ENCODE measurements at regions not wholly inside any gene's neighbourhood (a gene's known extent, or its start where the extent isn't known, plus 50 kb on each side); places are given as distances from the start of the nearest gene placed in this dataset.
"Not testable (repeated sequence)": the region's sequence is repeated elsewhere in the genome, so short reads cannot be mapped to it uniquely, and the experiment has no call there.

DNA sequence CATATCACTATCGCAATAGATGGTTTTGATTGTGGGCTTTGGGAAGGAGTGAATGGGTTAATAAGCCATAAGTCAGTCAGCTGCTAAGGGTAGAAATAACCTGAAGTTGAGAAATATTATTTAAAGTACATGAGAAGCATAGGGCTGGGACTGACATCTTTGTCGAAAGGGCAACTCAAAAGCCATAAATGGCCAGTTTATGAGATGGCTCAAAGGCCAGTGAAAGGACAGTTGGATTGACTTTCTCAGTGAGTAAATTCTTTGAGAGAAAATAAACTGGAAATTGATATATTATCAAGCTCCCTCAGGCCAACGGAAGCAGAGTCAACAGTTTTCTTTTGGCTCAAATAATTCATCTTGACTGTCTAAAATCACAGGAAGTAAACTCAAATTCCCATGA, 419.8 kb downstream of the NSUN3 start:
- Mint-ChIP-seq H3K9me3 (peaks cover 17% of the 10 kb centered on the region), H3K4me1 (ENCODE audit: low read depth) (no peaks in the 10 kb centered on the region), H3K27ac (no peak overlapping the region)

DNA sequence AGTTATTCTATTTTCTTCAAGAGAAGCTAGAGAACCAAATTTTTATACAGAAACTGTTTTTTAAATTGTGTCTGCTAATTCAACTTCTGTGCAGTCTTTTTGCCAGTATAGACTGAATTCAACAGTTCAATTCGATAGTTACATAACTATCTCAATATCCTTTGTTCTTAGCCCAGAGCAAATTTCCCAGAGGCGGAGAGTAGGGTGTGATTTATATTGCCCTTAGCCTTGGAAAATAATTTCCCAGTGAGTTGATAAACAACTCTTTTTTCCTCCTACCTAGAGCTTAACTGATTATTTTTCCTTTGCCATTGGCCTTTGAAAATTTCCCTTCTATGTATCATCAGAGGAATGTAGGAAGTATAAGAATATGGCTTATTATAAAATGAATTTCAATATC, 420.5 kb downstream of the NSUN3 start:
- DNase-seq (ENCODE audit: low spot score) = no peak
- Mint-ChIP-seq H3K9me3 (peaks cover 17% of the 10 kb centered on the region), H3K4me1 (ENCODE audit: low read depth) (no peaks in the 10 kb centered on the region), H3K27me3 (ENCODE audit: low read depth) (no peaks in the 10 kb centered on the region), H3K27ac (no peak overlapping the region), H3K4me3 (no peak overlapping the region), H3K36me3 (ENCODE audit: low read depth) (no peaks in the 10 kb centered on the region)

More for the DNA sequence above, 419.8 kb downstream of the NSUN3 start:
- DNase-seq (ENCODE audit: low spot score) = no peak
- Mint-ChIP-seq H3K36me3 (ENCODE audit: low read depth) (no peaks in the 10 kb centered on the region), H3K27me3 (ENCODE audit: low read depth) (no peaks in the 10 kb centered on the region), H3K4me3 (no peak overlapping the region)

DNA sequence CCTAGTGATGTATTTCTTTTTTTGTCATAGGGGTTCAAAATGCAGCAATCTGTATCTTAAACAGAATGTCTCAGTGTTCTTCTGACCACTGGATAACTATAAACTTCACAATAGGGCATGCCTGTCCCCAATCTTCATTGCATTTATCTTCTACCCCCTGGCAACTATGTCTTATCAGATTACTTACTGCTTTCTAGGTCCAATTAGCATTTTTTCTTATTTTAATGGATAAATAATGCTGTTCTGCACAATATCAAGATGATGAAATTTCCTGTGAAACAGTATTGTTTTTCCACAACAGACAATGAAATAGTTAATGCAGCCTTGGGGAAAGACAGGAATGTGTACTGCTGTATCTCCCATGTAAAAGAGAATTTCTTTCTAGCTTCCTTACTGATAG, 432.1 kb downstream of the NSUN3 start:
- Mint-ChIP-seq H3K4me3 (no peak overlapping the region), H3K9me3 (peaks cover 8% of the 10 kb centered on the region), H3K36me3 (ENCODE audit: low read depth) (no peaks in the 10 kb centered on the region), H3K27ac (no peak overlapping the region), H3K27me3 (ENCODE audit: low read depth) (no peaks in the 10 kb centered on the region), H3K4me1 (ENCODE audit: low read depth) (no peaks in the 10 kb centered on the region)
- no peak for DNase-seq (ENCODE audit: low spot score)

DNA sequence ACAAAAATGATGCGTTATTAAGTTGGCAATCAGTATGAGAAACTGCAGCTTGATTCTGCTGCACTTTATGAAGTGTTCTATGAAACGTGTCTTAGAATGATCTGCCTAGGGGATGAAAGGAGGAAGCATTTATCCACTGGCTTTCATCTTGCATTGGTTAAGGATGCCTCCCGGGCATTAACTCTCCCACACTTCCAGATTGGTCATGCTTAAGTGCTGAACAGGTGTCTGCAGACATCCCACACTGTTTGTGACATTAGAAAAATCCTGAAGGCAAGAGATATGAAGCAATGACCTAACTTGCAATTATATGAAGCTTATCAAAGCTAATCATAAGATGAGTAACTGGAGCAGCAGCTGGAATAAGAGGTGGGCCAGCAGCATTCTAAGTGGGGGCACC, 437.3 kb downstream of the NSUN3 start:
- no peak for DNase-seq (ENCODE audit: low spot score)
- H3K9me3 Mint-ChIP-seq = peaks cover 15% of the 10 kb centered on the region
- H3K4me1 Mint-ChIP-seq (ENCODE audit: low read depth) = no peaks in the 10 kb centered on the region
- no peaks in the 10 kb centered on the region for H3K27me3 Mint-ChIP-seq (ENCODE audit: low read depth)
- no peak overlapping the region for H3K27ac Mint-ChIP-seq
- H3K36me3 Mint-ChIP-seq (ENCODE audit: low read depth) = no peaks in the 10 kb centered on the region
- no peak overlapping the region for H3K4me3 Mint-ChIP-seq

DNA sequence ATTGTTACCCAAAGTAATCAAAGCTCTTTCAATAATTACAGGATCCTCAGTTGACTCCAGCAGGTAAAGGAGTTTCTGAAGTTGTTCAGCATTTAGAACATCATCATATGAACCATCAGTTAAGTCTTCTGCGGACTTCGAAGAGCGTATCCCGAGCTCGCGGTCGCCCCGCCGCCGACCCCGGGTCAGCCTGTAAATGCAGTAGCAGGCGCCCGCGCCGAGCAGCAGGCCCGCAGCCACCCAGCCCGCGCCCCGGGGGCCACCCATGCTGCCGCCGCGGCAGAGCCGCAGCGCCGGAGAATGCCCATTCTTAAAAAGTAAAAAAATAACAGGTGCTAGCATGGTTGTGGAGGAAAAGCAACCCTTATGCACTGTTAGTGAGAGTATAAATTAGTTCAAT, 444.5 kb downstream of the NSUN3 start:
- not testable (repeated sequence) for H3K27ac Mint-ChIP-seq; H3K36me3 Mint-ChIP-seq (ENCODE audit: low read depth); H3K4me3 Mint-ChIP-seq; DNase-seq (ENCODE audit: low spot score); H3K4me1 Mint-ChIP-seq (ENCODE audit: low read depth); H3K27me3 Mint-ChIP-seq (ENCODE audit: low read depth)
- peaks cover 10% of the 10 kb centered on the region for H3K9me3 Mint-ChIP-seq

DNA sequence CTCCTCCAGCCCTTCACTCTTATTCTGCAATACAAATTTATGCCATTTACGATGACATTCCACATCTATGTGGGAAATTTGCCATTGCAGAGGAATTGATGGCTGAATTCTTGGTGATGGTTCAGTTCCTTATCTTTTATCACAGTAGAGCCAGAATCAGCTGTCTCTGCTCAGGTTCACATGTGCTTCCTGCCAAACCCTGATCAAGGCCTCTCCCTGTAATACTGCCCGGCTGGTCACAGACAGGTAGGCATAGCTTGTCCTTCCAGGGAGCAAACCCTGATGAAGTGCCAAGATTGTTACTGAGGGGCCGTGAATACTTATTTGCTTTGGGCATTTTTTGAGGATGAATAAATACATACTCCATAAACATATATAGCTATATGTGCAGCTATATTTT, 450.0 kb downstream of the NSUN3 start:
- no peaks in the 10 kb centered on the region for H3K9me3 Mint-ChIP-seq
- H3K27me3 Mint-ChIP-seq (ENCODE audit: low read depth) = no peaks in the 10 kb centered on the region
- no peak overlapping the region for H3K4me3 Mint-ChIP-seq
- H3K4me1 Mint-ChIP-seq (ENCODE audit: low read depth) = no peaks in the 10 kb centered on the region
- no peaks in the 10 kb centered on the region for H3K36me3 Mint-ChIP-seq (ENCODE audit: low read depth)
- no peak overlapping the region for H3K27ac Mint-ChIP-seq
- no peak for DNase-seq (ENCODE audit: low spot score)

DNA sequence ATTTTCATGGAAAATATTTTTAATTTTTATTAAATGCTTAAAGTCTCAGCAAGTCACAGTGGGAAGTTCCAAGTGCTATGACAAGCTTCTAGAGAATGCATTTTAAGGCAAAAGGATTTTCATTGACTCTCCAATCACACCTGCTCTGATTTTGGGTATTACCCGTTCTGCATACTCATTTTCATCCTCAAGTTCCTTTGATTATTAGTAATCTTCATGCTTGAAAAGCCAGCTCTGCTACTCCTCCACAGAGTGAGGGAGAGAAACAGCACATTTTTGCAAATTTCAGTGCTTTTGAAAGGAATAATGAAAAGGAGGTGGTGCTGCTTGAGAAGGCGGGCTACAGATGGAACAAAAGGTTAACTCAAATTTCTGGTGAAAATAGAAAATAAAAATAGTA, 450.7 kb downstream of the NSUN3 start:
- Mint-ChIP-seq H3K4me3 (no peak overlapping the region), H3K36me3 (ENCODE audit: low read depth) (no peaks in the 10 kb centered on the region), H3K27ac (no peak overlapping the region), H3K4me1 (ENCODE audit: low read depth) (no peaks in the 10 kb centered on the region), H3K27me3 (ENCODE audit: low read depth) (no peaks in the 10 kb centered on the region), H3K9me3 (no peaks in the 10 kb centered on the region)
- DNase-seq (ENCODE audit: low spot score) = no peak

DNA sequence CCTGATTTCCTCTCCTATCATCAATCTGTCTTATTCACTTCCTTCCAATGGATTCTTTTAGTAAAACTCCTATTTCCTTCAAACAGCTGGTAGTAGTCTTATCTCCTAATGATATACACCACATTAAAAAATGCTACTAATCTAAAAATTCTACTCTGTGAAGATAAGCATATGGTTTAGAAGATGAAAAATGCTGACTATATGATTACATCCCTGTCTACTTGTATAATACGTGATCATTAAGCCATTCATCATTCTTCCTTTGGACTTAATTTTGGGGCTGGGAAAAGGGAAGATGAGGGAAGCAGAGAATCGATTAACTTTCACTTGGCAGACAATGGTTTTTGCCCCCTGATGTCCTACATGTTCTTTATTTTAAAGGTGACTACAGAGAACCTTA, 453.1 kb downstream of the NSUN3 start:
- H3K27me3 Mint-ChIP-seq (ENCODE audit: low read depth) = no peaks in the 10 kb centered on the region
- no peaks in the 10 kb centered on the region for H3K9me3 Mint-ChIP-seq
- H3K4me3 Mint-ChIP-seq = no peak overlapping the region
- no peak for DNase-seq (ENCODE audit: low spot score)
- H3K27ac Mint-ChIP-seq = no peak overlapping the region
- no peaks in the 10 kb centered on the region for H3K4me1 Mint-ChIP-seq (ENCODE audit: low read depth)
- no peaks in the 10 kb centered on the region for H3K36me3 Mint-ChIP-seq (ENCODE audit: low read depth)

DNA sequence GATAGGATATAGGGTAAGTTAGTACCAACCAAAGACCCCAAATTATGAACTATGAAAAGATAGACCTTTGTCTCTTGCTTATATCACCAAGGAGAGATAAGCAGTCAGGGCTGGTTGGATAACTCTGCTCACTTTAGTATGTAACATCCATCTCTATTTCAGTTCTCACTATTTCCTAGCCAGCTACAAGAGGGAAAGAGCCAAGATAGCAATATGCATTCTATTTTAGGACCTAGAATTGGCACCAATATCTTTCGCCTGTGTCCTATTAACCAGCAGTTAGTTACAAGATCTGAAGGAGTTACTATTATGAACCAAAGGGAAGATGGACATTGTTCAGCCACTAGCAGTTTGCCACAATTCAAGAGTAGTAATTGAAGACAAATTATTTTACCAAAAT, 457.5 kb downstream of the NSUN3 start:
- Mint-ChIP-seq H3K27me3 (ENCODE audit: low read depth) (no peaks in the 10 kb centered on the region), H3K4me1 (ENCODE audit: low read depth) (no peaks in the 10 kb centered on the region), H3K27ac (no peak overlapping the region), H3K36me3 (ENCODE audit: low read depth) (no peaks in the 10 kb centered on the region), H3K9me3 (no peaks in the 10 kb centered on the region), H3K4me3 (no peak overlapping the region)
- DNase-seq (ENCODE audit: low spot score) = no peak

DNA sequence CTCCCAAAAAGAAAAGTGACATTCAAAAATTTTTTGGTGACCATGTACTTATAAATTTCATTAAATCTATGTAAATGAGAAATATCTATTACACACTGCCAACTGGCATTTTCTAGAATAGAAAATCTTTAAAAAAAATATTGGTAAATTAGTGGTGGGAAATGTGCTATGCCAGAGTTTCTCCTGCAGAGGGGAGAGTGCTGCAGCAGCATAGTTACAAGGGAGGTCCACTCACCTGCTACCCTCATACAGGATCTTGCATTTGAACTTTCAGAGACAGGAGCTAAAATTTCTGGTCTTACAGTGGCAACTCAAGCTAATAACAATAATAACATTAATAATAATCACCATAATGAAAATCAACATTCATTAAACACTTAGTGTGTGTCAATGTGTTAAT, 459.6 kb downstream of the NSUN3 start:
- no peaks in the 10 kb centered on the region for H3K27me3 Mint-ChIP-seq (ENCODE audit: low read depth)
- H3K27ac Mint-ChIP-seq = no peak overlapping the region
- DNase-seq (ENCODE audit: low spot score) = no peak
- no peaks in the 10 kb centered on the region for H3K9me3 Mint-ChIP-seq
- no peak overlapping the region for H3K4me3 Mint-ChIP-seq
- no peaks in the 10 kb centered on the region for H3K4me1 Mint-ChIP-seq (ENCODE audit: low read depth)
- H3K36me3 Mint-ChIP-seq (ENCODE audit: low read depth) = no peaks in the 10 kb centered on the region

DNA sequence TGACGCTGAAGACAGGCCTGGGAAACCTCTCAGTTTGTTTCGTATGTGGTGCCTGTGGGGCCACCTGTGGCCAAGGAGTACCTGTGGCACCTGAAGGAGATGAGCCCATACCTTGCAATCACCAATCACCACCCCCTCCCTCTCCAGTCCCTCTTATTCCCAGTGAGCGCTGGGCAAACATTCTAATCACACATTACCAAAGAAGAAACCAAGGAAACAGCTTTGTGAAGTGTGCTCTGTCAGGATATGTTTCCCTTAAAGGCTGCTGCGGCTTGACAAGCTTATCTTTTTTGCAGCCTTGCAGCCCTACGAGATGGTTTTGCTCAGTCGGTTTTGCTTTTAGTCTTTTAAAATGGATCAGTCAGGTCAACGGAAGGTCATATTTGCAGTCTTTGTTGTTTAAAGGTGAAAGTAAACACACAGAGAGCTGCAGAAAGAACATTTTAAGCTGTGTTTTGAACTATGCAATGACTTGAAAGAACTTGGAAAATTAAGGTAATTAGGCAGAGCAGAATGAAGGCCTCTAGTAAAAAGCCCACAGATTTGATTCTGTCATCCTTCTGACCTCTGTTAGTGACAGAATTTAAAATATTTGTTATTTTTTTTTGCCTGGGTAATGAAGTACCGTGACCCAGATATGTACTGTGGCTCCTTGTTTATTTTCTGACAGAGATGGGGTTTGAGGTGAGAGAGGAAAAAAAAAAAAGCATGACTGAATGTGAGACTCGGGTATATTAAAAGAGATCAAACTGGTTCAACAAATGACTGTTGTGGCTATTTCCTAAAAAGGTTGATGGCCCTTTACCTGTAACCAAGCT, 461.4 kb downstream of the NSUN3 start:
- Mint-ChIP-seq H3K9me3 (no peaks in the 10 kb centered on the region), H3K36me3 (ENCODE audit: low read depth) (no peaks in the 10 kb centered on the region), H3K4me1 (ENCODE audit: low read depth) (no peaks in the 10 kb centered on the region), H3K27ac (no peak overlapping the region), H3K4me3 (no peak overlapping the region), H3K27me3 (ENCODE audit: low read depth) (no peaks in the 10 kb centered on the region)
- DNase-seq (ENCODE audit: low spot score) = no peak

DNA sequence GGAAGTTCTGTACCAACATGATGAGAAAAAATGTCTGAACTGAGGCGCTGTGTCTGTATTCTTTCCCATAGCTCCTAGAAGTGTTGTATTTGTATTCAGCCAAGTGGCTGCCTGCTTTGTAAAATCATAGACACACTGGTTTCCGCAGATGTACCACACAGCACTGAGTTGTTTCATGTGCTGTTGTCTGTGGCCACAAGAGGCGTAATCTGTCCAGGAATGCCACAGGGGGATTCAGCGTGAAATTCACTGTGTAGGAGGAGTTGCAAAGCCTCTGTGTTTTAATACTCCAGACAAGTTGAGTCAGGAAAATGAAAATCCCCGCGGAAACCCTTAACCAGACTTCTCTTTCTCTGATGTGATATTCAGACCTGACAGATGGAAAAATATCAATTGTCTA, 462.2 kb downstream of the NSUN3 start:
- Mint-ChIP-seq H3K27me3 (ENCODE audit: low read depth) (no peaks in the 10 kb centered on the region), H3K4me3 (no peak overlapping the region), H3K27ac (no peak overlapping the region), H3K4me1 (ENCODE audit: low read depth) (no peaks in the 10 kb centered on the region), H3K36me3 (ENCODE audit: low read depth) (no peaks in the 10 kb centered on the region), H3K9me3 (no peaks in the 10 kb centered on the region)
- DNase-seq (ENCODE audit: low spot score) = no peak

DNA sequence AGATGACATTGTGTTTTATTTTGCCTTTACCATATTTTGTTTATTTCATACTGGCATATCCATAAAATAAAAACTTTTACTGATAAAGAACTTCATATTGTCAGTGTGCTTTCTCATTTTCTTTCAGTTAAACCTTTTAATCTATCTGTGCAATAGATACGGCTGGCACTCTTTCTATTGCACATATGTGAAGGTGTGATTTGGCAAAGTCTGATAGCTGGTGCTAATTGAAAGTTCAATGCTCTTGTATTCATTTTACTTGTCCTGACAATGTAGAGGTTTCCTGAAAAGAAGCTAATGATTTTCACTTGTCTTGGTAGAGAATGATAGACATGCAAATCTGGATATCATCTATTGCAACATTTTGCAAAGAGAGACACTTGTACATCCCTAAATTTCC, 467.0 kb downstream of the NSUN3 start:
- Mint-ChIP-seq H3K4me3 (no peak overlapping the region), H3K36me3 (ENCODE audit: low read depth) (no peaks in the 10 kb centered on the region), H3K9me3 (peaks cover 3% of the 10 kb centered on the region), H3K4me1 (ENCODE audit: low read depth) (no peaks in the 10 kb centered on the region), H3K27ac (no peak overlapping the region), H3K27me3 (ENCODE audit: low read depth) (no peaks in the 10 kb centered on the region)
- no peak for DNase-seq (ENCODE audit: low spot score)

DNA sequence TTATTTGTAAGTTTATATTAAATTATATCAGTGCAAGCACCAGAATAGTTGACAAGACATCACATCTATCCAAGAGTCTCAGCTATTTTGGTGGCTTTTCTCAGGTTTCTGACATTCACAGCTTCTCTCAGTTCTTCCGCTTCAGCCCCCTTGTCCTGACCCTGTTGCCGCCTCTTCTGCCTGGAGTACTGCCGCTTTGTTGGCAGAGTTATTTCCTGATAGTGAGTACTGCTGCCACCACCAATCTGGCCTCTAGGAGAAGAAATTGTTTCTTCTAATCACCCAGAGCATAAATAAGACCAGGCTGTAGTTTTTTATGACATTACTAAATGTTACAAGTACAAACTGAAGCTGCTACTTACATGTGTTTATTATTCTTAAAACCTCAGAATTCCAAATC, 470.1 kb downstream of the NSUN3 start:
- Mint-ChIP-seq H3K27ac (no peak overlapping the region), H3K4me3 (no peak overlapping the region), H3K9me3 (peaks cover 7% of the 10 kb centered on the region)

DNA sequence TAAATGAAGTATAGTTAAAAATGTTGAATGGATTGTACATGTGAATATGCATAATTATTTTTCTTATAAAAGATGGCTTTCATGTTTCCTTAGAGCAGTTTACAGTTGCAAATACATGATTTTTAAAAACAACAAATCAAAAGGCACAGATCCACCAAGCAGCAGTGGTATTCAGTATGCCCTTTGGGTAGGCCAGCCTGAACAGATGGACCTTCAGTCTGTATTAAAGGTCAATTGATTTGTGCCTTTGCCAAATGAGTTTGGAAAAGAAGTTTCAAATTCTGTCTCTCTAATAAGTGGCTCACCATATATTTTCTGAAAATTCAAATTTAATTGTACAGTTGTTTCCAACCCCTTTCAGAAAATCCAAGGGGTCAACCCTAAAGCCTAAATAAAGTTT, 477.1 kb downstream of the NSUN3 start:
- no peak overlapping the region for H3K27ac Mint-ChIP-seq
- no peak for DNase-seq (ENCODE audit: low spot score)
- no peaks in the 10 kb centered on the region for H3K4me1 Mint-ChIP-seq (ENCODE audit: low read depth)
- no peaks in the 10 kb centered on the region for H3K36me3 Mint-ChIP-seq (ENCODE audit: low read depth)
- H3K9me3 Mint-ChIP-seq = peaks cover 15% of the 10 kb centered on the region
- no peaks in the 10 kb centered on the region for H3K27me3 Mint-ChIP-seq (ENCODE audit: low read depth)
- H3K4me3 Mint-ChIP-seq = no peak overlapping the region

More for the DNA sequence above, 470.1 kb downstream of the NSUN3 start:
- no peak for DNase-seq (ENCODE audit: low spot score)
- H3K4me1 Mint-ChIP-seq (ENCODE audit: low read depth) = no peaks in the 10 kb centered on the region
- no peaks in the 10 kb centered on the region for H3K27me3 Mint-ChIP-seq (ENCODE audit: low read depth)
- H3K36me3 Mint-ChIP-seq (ENCODE audit: low read depth) = no peaks in the 10 kb centered on the region

Data from T-helper 2 cell treated with Interferon-gamma antibody and Interleukin-4, amounts not matched to agents 5 μg/mL and 100 μg/mL, for 36 hours (primary cell).